ENCODE measurements at regions not wholly inside any gene's neighbourhood (a gene's known extent, or its start where the extent isn't known, plus 50 kb on each side); places are given as distances from the start of the nearest gene placed in this dataset.
A peak's percentile ranks its signal among the peaks of the same experiment; 100 is the strongest.

GRCh38 chr1:200354243-200354642 lies 55.6 kb downstream of the ZNF281 start:
- Mint-ChIP-seq H3K4me1 (peaks cover 47% of the 10 kb centered on the region), H3K4me3 (no peak overlapping the region), H3K9me3 (no peaks in the 10 kb centered on the region), H3K36me3 (peaks cover 1% of the 10 kb centered on the region), H3K27me3 (no peaks in the 10 kb centered on the region), H3K27ac (no peak overlapping the region)
- DNase-seq, result no peak
- CTCF ChIA-PET, result interaction anchor here (0.7 kb wide), 1 partner anchor 89 kb away, joined by 3 read pairs; no protein-coding TSS in a partner anchor

GRCh38 chr1:200353232-200353631 lies 56.6 kb downstream of the ZNF281 start:
- DNase-seq, result no peak
- peaks cover 1% of the 10 kb centered on the region for H3K36me3 Mint-ChIP-seq
- no peaks in the 10 kb centered on the region for H3K9me3 Mint-ChIP-seq
- CTCF ChIA-PET, result no interaction called here
- H3K4me3 Mint-ChIP-seq, result no peak overlapping the region
- H3K4me1 Mint-ChIP-seq, result peaks cover 47% of the 10 kb centered on the region
- peak overlapping the region; percentile 73 for H3K27ac Mint-ChIP-seq
- H3K27me3 Mint-ChIP-seq, result no peaks in the 10 kb centered on the region

- Mint-ChIP-seq H3K4me1 (peaks cover 47% of the 10 kb centered on the region), H3K27ac (peak overlapping the region; percentile 94)
- DNase-seq, result peak; percentile 50
Measured at GRCh38 chr1:200351826-200352549, 57.8 kb downstream of the ZNF281 start.

GRCh38 chr1:200351425-200351824 lies 58.4 kb downstream of the ZNF281 start:
- Mint-ChIP-seq H3K9me3 (no peaks in the 10 kb centered on the region), H3K27ac (peak overlapping the region; percentile 94), H3K4me3 (no peak overlapping the region), H3K36me3 (peaks cover 1% of the 10 kb centered on the region), H3K4me1 (peaks cover 47% of the 10 kb centered on the region), H3K27me3 (no peaks in the 10 kb centered on the region)
- DNase-seq, result no peak
- CTCF ChIA-PET, result no interaction called here

More at GRCh38 chr1:200351826-200352549, 57.8 kb downstream of the ZNF281 start:
- peaks cover 1% of the 10 kb centered on the region for H3K36me3 Mint-ChIP-seq
- peak overlapping the region; percentile 56 for H3K4me3 Mint-ChIP-seq
- no peaks in the 10 kb centered on the region for H3K27me3 Mint-ChIP-seq
- H3K9me3 Mint-ChIP-seq, result no peaks in the 10 kb centered on the region
- CTCF ChIA-PET, result no interaction called here

- CTCF ChIA-PET, result no interaction called here
- Mint-ChIP-seq H3K9me3 (no peaks in the 10 kb centered on the region), H3K4me3 (no peak overlapping the region), H3K27ac (no peak overlapping the region), H3K4me1 (peaks cover 11% of the 10 kb centered on the region), H3K36me3 (peaks cover 1% of the 10 kb centered on the region), H3K27me3 (peaks cover 4% of the 10 kb centered on the region)
- DNase-seq, result no peak
Measured at GRCh38 chr1:200346700-200347099, 63.1 kb downstream of the ZNF281 start.

- Mint-ChIP-seq H3K36me3 (no peaks in the 10 kb centered on the region), H3K27me3 (peaks cover 9% of the 10 kb centered on the region), H3K4me3 (no peak overlapping the region), H3K27ac (no peak overlapping the region), H3K9me3 (no peaks in the 10 kb centered on the region), H3K4me1 (peaks cover 3% of the 10 kb centered on the region)
- DNase-seq, result no peak
- CTCF ChIA-PET, result no interaction called here
Measured at GRCh38 chr1:200345520-200345919, 64.3 kb downstream of the ZNF281 start.

- Mint-ChIP-seq H3K9me3 (no peaks in the 10 kb centered on the region), H3K4me1 (peaks cover 3% of the 10 kb centered on the region), H3K27me3 (peaks cover 9% of the 10 kb centered on the region), H3K36me3 (no peaks in the 10 kb centered on the region), H3K27ac (no peak overlapping the region), H3K4me3 (no peak overlapping the region)
- no peak for DNase-seq
- CTCF ChIA-PET, result interaction anchor here (0.6 kb wide), 1 partner anchor 194 kb away, joined by 3 read pairs; no protein-coding TSS in a partner anchor
Measured at GRCh38 chr1:200343874-200344273, 66.0 kb downstream of the ZNF281 start.

- Mint-ChIP-seq H3K27me3 (peaks cover 9% of the 10 kb centered on the region), H3K9me3 (no peaks in the 10 kb centered on the region), H3K36me3 (no peaks in the 10 kb centered on the region), H3K4me1 (peaks cover 13% of the 10 kb centered on the region), H3K4me3 (no peak overlapping the region), H3K27ac (no peak overlapping the region)
- CTCF ChIA-PET, result interaction anchor here (0.6 kb wide), 1 partner anchor 193 kb away, joined by 3 read pairs; no protein-coding TSS in a partner anchor
- DNase-seq, result no peak
Measured at GRCh38 chr1:200342511-200343311, 67.1 kb downstream of the ZNF281 start.

GRCh38 chr1:200338451-200338850 lies 71.4 kb downstream of the ZNF281 start:
- Mint-ChIP-seq H3K27me3 (peaks cover 4% of the 10 kb centered on the region), H3K27ac (no peak overlapping the region), H3K4me1 (peaks cover 24% of the 10 kb centered on the region), H3K36me3 (no peaks in the 10 kb centered on the region), H3K4me3 (no peak overlapping the region), H3K9me3 (no peaks in the 10 kb centered on the region)
- no peak for DNase-seq
- CTCF ChIA-PET, result no interaction called here

- Mint-ChIP-seq H3K4me1 (peaks cover 24% of the 10 kb centered on the region), H3K36me3 (no peaks in the 10 kb centered on the region), H3K27ac (no peak overlapping the region), H3K4me3 (no peak overlapping the region), H3K9me3 (no peaks in the 10 kb centered on the region), H3K27me3 (peaks cover 5% of the 10 kb centered on the region)
- CTCF ChIA-PET, result no interaction called here
- DNase-seq, result no peak
Measured at GRCh38 chr1:200337831-200338230, 72.0 kb downstream of the ZNF281 start.

GRCh38 chr1:200337410-200337809 lies 72.4 kb downstream of the ZNF281 start:
- H3K36me3 Mint-ChIP-seq, result no peaks in the 10 kb centered on the region
- H3K4me3 Mint-ChIP-seq, result no peak overlapping the region
- CTCF ChIA-PET, result interaction anchor here (0.8 kb wide), 1 partner anchor 153 kb away, joined by 3 read pairs; no protein-coding TSS in a partner anchor
- peaks cover 24% of the 10 kb centered on the region for H3K4me1 Mint-ChIP-seq
- no peaks in the 10 kb centered on the region for H3K9me3 Mint-ChIP-seq
- peaks cover 8% of the 10 kb centered on the region for H3K27me3 Mint-ChIP-seq
- no peak for DNase-seq
- H3K27ac Mint-ChIP-seq, result peak overlapping the region; percentile 17

- no peaks in the 10 kb centered on the region for H3K9me3 Mint-ChIP-seq
Measured at GRCh38 chr1:200336901-200337391, 72.9 kb downstream of the ZNF281 start.

GRCh38 chr1:200336101-200336845 lies 73.6 kb downstream of the ZNF281 start:
- no peak overlapping the region for H3K4me3 Mint-ChIP-seq
- H3K9me3 Mint-ChIP-seq, result no peaks in the 10 kb centered on the region
- peaks cover 6% of the 10 kb centered on the region for H3K27me3 Mint-ChIP-seq
- H3K4me1 Mint-ChIP-seq, result peaks cover 24% of the 10 kb centered on the region
- CTCF ChIA-PET, result interaction anchor here (1.5 kb wide), 1 partner anchor 136 kb away, joined by 3 read pairs; no protein-coding TSS in a partner anchor
- no peak for DNase-seq
- H3K36me3 Mint-ChIP-seq, result no peaks in the 10 kb centered on the region
- no peak overlapping the region for H3K27ac Mint-ChIP-seq

More at GRCh38 chr1:200336901-200337391, 72.9 kb downstream of the ZNF281 start:
- no peak for DNase-seq
- H3K4me3 Mint-ChIP-seq, result no peak overlapping the region
- H3K27ac Mint-ChIP-seq, result no peak overlapping the region
- peaks cover 24% of the 10 kb centered on the region for H3K4me1 Mint-ChIP-seq
- H3K27me3 Mint-ChIP-seq, result peaks cover 8% of the 10 kb centered on the region
- no peaks in the 10 kb centered on the region for H3K36me3 Mint-ChIP-seq
- CTCF ChIA-PET, result interaction anchor here (0.8 to 1.5 kb wide), 2 partner anchors 136 to 153 kb away, joined by 3 read pairs; no protein-coding TSS in a partner anchor

Measured in activated naive CD4-positive, alpha-beta T cell treated with anti-CD3 and anti-CD28 coated beads, Interleukin-2, amount 10 ng/mL, durations not matched to agents 7 days and 5 days (primary cell).